ENCODE measurements at regions not wholly inside any gene's neighbourhood (a gene's known extent, or its start where the extent isn't known, plus 50 kb on each side); places are given as distances from the start of the nearest gene placed in this dataset.

DNA sequence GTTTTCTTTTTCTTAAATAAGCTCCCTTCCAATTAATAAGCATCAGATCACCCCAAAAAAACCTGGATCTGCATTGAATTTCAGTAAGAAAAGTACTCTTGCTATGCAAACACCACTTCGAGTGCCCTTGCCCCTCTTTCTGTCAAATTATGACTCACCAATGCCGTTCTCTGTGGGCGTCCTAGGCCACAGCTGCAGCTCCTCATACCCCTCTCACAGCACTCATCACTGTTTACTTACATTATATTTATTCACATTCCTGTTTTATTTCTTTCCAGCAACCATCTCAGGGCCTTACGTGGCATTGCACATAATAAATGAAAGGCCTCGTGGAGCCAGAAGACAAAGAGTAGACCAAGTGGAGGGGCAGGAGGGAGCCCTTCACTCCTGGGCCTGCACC lies 99.1 kb upstream of the CTTNBP2NL start:
- DNase-seq (ENCODE audit: low read depth, low spot score): no peak
- no peak overlapping the region for H3K27ac Mint-ChIP-seq (ENCODE audit: unreplicated experiment)
- no peaks in the 10 kb centered on the region for H3K4me1 Mint-ChIP-seq
- peaks cover 11% of the 10 kb centered on the region for H3K27me3 Mint-ChIP-seq (ENCODE audit: low read depth)
- H3K36me3 Mint-ChIP-seq (ENCODE audit: low read depth): no peaks in the 10 kb centered on the region
- H3K4me3 Mint-ChIP-seq: no peak overlapping the region
- peaks cover 3% of the 10 kb centered on the region for H3K9me3 Mint-ChIP-seq
- TF ChIP-seq, protein P1, sequence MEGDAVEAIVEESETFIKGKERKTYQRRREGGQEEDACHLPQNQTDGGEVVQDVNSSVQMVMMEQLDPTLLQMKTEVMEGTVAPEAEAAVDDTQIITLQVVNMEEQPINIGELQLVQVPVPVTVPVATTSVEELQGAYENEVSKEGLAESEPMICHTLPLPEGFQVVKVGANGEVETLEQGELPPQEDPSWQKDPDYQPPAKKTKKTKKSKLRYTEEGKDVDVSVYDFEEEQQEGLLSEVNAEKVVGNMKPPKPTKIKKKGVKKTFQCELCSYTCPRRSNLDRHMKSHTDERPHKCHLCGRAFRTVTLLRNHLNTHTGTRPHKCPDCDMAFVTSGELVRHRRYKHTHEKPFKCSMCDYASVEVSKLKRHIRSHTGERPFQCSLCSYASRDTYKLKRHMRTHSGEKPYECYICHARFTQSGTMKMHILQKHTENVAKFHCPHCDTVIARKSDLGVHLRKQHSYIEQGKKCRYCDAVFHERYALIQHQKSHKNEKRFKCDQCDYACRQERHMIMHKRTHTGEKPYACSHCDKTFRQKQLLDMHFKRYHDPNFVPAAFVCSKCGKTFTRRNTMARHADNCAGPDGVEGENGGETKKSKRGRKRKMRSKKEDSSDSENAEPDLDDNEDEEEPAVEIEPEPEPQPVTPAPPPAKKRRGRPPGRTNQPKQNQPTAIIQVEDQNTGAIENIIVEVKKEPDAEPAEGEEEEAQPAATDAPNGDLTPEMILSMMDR (conservative IDR thresholded peaks at IDR 0.05): no peak

DNA sequence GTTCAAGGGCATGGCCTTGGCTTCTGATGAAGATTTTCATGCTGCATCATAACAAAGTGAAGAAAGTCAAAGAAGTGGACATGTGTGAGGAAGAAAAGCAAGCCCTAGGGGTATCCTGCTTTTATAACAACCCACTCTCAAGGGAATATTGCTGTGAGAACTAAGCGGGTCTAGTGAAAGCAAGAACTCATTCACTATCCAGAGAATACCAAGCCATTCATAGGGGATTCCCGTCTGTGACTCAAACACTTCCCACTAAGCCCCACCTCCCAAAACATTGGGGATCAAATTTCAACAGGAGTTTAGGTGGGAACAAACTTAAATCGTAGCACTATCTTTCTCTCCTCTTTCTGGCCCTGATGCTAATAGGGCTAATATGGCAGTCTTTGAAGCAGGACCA lies 98.5 kb upstream of the CTTNBP2NL start:
- no peak for DNase-seq (ENCODE audit: low read depth, low spot score)
- no peak overlapping the region for H3K27ac Mint-ChIP-seq (ENCODE audit: unreplicated experiment)
- TF ChIP-seq, protein P1 (conservative IDR thresholded peaks at IDR 0.05): no peak
- H3K4me3 Mint-ChIP-seq: no peak overlapping the region
- peaks cover 3% of the 10 kb centered on the region for H3K9me3 Mint-ChIP-seq
- H3K4me1 Mint-ChIP-seq: no peaks in the 10 kb centered on the region
- H3K36me3 Mint-ChIP-seq (ENCODE audit: low read depth): no peaks in the 10 kb centered on the region
- H3K27me3 Mint-ChIP-seq (ENCODE audit: low read depth): peaks cover 11% of the 10 kb centered on the region

DNA sequence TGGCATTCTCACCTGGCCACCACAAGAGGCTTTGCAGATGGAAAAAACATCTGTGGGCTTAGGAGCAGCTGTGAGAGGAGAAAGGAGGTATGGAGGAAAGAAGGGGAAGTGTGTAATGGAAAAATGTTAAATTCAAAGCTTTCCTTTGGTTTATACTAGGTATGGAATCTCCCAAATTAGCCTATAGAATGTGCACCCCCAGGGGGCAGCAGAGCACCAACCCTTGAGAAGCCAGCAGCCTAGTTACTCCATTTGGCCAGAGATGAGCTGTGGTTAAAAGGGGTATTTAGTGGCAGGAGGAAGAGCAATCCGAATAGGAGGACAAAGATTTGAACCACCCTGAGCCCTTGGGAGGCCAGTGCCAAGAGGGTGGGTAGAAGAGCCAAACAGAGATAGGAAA lies 97.5 kb upstream of the CTTNBP2NL start:
- Mint-ChIP-seq H3K27me3 (ENCODE audit: low read depth) (peaks cover 11% of the 10 kb centered on the region), H3K9me3 (peaks cover 3% of the 10 kb centered on the region), H3K4me1 (no peaks in the 10 kb centered on the region), H3K4me3 (no peak overlapping the region), H3K27ac (ENCODE audit: unreplicated experiment) (no peak overlapping the region), H3K36me3 (ENCODE audit: low read depth) (no peaks in the 10 kb centered on the region)
- TF ChIP-seq, protein P1 (conservative IDR thresholded peaks at IDR 0.05): peak; percentile 71
- peak; percentile 43 for DNase-seq (ENCODE audit: low read depth, low spot score)

DNA sequence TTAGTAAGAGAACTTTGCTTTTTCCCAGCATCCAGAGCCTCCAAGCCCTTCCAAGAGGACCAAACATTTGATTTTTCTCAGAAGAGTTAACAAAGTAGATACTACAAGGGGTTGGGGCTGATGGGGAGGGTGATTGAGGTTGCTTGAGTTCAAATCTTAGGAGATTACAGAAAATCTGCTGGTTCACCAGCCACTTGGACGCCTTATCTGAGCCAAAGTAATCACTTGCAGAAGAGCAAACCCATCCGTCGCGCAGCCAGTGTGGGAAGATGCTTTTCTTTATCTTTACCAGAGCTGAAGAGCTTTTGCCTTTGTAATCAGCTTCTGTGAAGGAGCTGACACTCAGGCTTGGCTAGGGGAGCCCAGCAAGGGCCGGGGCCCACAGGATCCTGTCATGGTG lies 91.9 kb upstream of the CTTNBP2NL start:
- TF ChIP-seq, protein P1 (conservative IDR thresholded peaks at IDR 0.05): no peak
- Mint-ChIP-seq H3K36me3 (ENCODE audit: low read depth) (no peaks in the 10 kb centered on the region), H3K27ac (ENCODE audit: unreplicated experiment) (no peak overlapping the region), H3K27me3 (ENCODE audit: low read depth) (peaks cover 43% of the 10 kb centered on the region), H3K4me1 (no peaks in the 10 kb centered on the region), H3K9me3 (no peaks in the 10 kb centered on the region), H3K4me3 (no peak overlapping the region)
- DNase-seq (ENCODE audit: low read depth, low spot score): no peak

DNA sequence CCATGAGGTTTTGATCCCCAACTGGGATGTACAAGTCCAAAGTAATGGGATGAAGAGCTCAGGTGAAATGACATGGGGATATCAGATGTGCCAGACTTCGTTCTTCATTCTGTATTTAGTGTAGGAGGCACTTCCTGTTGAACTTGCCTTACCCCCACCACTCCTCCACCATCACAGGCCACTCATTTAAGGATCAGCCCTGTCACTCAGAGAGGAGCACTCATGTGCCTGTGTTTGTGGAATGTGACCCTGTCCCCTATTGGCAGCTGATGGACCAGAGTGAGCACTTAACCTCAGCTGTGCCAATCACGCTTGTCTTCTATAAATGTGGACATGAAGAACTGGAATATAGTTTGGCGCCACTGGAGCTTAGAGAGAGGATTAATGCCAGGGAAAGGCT lies 91.4 kb upstream of the CTTNBP2NL start:
- Mint-ChIP-seq H3K4me3 (no peak overlapping the region), H3K9me3 (no peaks in the 10 kb centered on the region), H3K4me1 (no peaks in the 10 kb centered on the region), H3K36me3 (ENCODE audit: low read depth) (no peaks in the 10 kb centered on the region), H3K27me3 (ENCODE audit: low read depth) (peaks cover 46% of the 10 kb centered on the region), H3K27ac (ENCODE audit: unreplicated experiment) (no peak overlapping the region)
- TF ChIP-seq, protein P1 (conservative IDR thresholded peaks at IDR 0.05): no peak
- DNase-seq (ENCODE audit: low read depth, low spot score): no peak

All from neural crest cell (in vitro differentiated cells).